WERI-Rb-1 (cell line): ENCODE measurements at regions not wholly inside any gene's neighbourhood (a gene's known extent, or its start where the extent isn't known, plus 50 kb on each side); places are given as distances from the start of the nearest gene placed in this dataset.

Source experiments
- DNase-seq: peaks from one replicate; pipeline ENCODE4 v3.0.0-alpha.2; 2020
- H3K27ac ChIP-seq: fragments of 250-450 bp; sonication (Bioruptor Pico); 2 replicates; pipeline ENCODE4 v1.5.1; 2020; ENCODE audit warnings: mild to moderate bottlenecking, moderate library complexity
- H3K27me3 ChIP-seq: fragments of 250-450 bp; sonication (Bioruptor Pico); 2 replicates; pipeline ENCODE4 v1.5.1; 2021; ENCODE audit warnings: mild to moderate bottlenecking, low read depth, moderate library complexity; ENCODE audit not compliant: insufficient read depth, severe bottlenecking
- H3K36me3 ChIP-seq: fragments of 250-450 bp; sonication (Bioruptor Pico); 2 replicates; pipeline ENCODE4 v1.5.1; 2020; ENCODE audit warnings: mild to moderate bottlenecking, moderate library complexity
- H3K4me3 ChIP-seq: 2 replicates; pipeline ENCODE4 v1.5.1; 2011; ENCODE audit warnings: low read depth, mild to moderate bottlenecking, control low read depth, low read length
- H3K9me3 ChIP-seq: fragments of 250-450 bp; sonication (Bioruptor Pico); 2 replicates; pipeline ENCODE4 v1.5.1; 2021; ENCODE audit warnings: mild to moderate bottlenecking, moderate library complexity; ENCODE audit not compliant: severe bottlenecking
- CTCF ChIP-seq: IDR thresholded peaks from 2 replicates; pipeline ENCODE4 v1.5.1; 2011; ENCODE audit warnings: low read depth, mild to moderate bottlenecking, control low read depth, inconsistent platforms, low read length

- Histone ChIP-seq H3K4me3 (no peak overlapping the region), H3K27ac (peak overlapping the region; percentile 3; the same call in 1 of the 2 replicates), H3K9me3 (no peaks in the 10 kb centered on the region), H3K36me3 (no peaks in the 10 kb centered on the region), H3K27me3 (no peaks in the 10 kb centered on the region)
- TF ChIP-seq CTCF: no peak
- no peak for DNase-seq
Measured at GRCh38 chr9:12584656-12585522, 108.3 kb upstream of the TYRP1 start.

GRCh38 chr9:12595400-12595799 lies 97.8 kb upstream of the TYRP1 start:
- H3K27me3 ChIP-seq: no peaks in the 10 kb centered on the region
- H3K9me3 ChIP-seq: no peaks in the 10 kb centered on the region
- no peaks in the 10 kb centered on the region for H3K36me3 ChIP-seq
- DNase-seq: peak; percentile 46
- TF ChIP-seq CTCF: no peak
- H3K4me3 ChIP-seq: no peak overlapping the region
- H3K27ac ChIP-seq: no peak overlapping the region

- no peaks in the 10 kb centered on the region for H3K27me3 ChIP-seq
- no peak for DNase-seq
- H3K36me3 ChIP-seq: no peaks in the 10 kb centered on the region
- no peaks in the 10 kb centered on the region for H3K9me3 ChIP-seq
- H3K4me3 ChIP-seq: no peak overlapping the region
- no peak for TF ChIP-seq CTCF
- H3K27ac ChIP-seq: no peak overlapping the region
Measured at GRCh38 chr9:12604164-12604821, 88.9 kb upstream of the TYRP1 start.

- TF ChIP-seq CTCF: no peak
- no peak for DNase-seq
- Histone ChIP-seq H3K27ac (no peak overlapping the region), H3K4me3 (no peak overlapping the region), H3K9me3 (no peaks in the 10 kb centered on the region), H3K27me3 (no peaks in the 10 kb centered on the region), H3K36me3 (no peaks in the 10 kb centered on the region)
Measured at GRCh38 chr9:12612211-12612770, 80.9 kb upstream of the TYRP1 start.

- H3K27ac ChIP-seq: no peak overlapping the region
- DNase-seq: no peak
- H3K27me3 ChIP-seq: no peaks in the 10 kb centered on the region
- no peak for TF ChIP-seq CTCF
- no peaks in the 10 kb centered on the region for H3K9me3 ChIP-seq
- H3K4me3 ChIP-seq: no peak overlapping the region
- H3K36me3 ChIP-seq: no peaks in the 10 kb centered on the region
Measured at GRCh38 chr9:12613071-12613470, 80.1 kb upstream of the TYRP1 start.
